Posterior cingulate gyrus (tissue), 11 donors: ENCODE measurements at regions not wholly inside any gene's neighbourhood (a gene's known extent, or its start where the extent isn't known, plus 50 kb on each side); places are given as distances from the start of the nearest gene placed in this dataset.
"Not testable (repeated sequence)": the region's sequence is repeated elsewhere in the genome, so short reads cannot be mapped to it uniquely, and the experiment has no call there.

ENCODE experiments used
- DNase-seq, 10 donors: peaks; one replicate each; pipeline versions ENCODE4 v3.0.0 to v3.0.0-alpha.2; 2020 to 2021; ENCODE audit warnings: mixed read lengths in 3 of 10
- intact Hi-C: fragments of 100-400 bp; cut with DNase I; formaldehyde crosslinking; loops from one replicate; pipeline ENCODE4 v1.15.1; 2023

DNA sequence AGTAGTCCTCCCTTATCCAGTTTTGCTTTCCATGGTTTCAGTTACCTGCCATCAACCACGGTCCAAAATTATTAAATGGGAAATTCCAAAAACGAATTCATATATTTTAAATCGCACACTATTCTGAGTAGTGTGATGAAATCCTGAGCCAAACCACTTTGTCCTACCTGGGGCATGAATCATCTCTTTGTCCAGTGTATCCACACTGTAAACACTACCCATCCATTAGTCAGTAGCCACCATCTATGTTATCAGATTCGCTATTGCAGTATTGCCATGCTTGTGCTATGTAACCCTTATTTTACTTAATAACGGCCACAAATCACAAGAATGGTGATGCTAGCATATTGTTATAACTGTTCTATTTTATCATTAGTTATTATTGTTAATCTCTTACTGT lies 704.6 kb downstream of the SMARCA1 start:
- intact Hi-C loops, result no loop called here
- DNase-seq, result no peak

DNA sequence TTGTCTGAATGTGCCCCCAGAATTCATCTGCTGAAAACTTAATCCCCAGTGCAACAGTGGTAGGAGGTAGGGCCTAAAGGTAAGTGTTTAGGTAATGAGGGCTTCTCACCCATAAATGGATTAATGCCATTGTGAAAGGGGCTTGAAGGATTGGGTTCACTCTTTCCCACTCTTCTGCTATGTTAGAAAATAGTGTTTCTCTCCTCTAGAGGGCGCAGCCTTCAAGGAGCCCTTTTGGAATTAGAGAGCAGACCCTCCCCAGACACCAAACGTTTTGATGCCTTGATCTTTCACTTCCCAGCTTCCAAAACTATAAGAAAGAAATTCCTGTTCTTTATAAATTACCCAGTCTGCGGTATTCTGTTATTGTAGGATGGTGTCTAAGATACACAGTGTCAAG lies 706.4 kb downstream of the SMARCA1 start:
- DNase-seq, result no peak
- intact Hi-C loops, result no loop called here

DNA sequence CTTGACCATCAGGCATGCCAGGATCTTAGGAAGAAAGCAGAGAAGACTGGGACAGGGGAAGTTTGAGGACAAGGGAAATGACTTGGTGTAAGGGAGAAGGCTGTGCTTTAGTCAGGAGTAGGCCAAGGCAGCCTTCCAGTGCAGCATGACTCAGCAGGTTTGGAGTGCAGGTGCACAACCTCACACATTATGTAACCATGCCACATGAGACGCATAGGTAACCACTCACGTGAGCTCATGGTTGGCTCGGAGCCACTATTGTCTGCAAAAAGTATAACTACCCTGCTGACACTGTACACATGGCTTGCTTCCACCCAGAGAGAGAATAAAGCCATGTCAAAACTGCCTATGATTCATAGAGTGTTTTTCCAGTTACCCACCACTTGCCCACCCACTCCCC lies 715.9 kb downstream of the SMARCA1 start:
- intact Hi-C loops, result no loop called here
- peak in 1 of 10 donors; percentile 20 for DNase-seq

DNA sequence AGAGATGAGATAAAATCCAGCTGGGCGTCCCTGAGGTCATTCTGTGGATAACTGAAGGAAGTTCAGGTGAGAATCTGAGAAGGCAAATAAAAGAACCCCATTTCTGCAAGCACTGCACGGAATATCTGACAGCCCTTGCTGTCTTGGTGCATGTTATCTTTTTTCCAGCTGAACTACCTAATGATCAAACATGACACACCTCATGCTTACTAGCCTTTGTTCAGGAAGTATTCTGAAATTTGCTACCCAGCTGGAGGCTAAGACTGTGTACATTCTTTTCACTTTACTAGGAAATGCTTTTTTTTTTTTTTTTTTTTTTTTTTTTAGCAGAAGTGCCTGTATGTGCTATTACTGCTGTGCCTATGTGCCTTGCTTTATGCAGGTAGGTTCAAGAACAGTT lies 718.1 kb downstream of the SMARCA1 start:
- intact Hi-C loops, result no loop called here
- no peak for DNase-seq

DNA sequence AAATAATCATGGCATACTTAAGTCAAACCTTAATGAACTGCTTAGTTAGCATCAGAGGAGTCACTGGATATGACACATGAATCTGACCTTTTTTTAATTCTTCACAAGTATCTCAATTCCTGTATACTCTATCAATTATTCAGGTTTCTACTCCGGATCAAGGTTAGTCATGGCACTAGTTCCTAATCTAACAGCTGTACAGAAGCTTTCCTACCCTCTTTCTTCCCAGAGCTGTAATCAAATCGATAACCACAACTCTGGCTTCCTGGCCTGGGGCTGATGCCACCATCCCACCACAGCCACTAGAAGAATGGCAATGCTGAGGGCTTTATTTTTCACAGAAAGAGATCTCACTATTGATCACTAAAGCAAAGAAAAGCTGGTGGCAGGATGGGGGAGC lies 718.5 kb downstream of the SMARCA1 start:
- intact Hi-C loops, result no loop called here
- DNase-seq, result no peak

DNA sequence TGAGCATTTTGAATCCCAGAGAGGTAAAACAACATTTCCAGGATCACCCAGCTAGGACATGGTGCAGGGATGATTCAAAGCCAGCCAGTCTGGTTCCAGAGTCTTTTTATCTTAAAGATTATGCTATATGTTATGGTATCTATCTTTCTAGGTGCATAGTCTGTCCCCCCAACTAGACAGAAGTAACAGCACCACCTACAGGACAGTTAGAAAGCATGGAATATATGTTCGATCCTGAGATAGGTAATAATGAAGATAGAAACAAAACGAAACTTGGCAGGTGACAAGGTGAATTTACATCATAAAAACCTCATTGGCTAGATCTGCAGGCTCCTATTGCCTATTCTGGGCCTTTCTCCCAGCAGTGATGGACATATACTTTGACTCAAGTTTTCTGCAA lies 723.2 kb downstream of the SMARCA1 start:
- intact Hi-C loops, result no loop called here
- DNase-seq, result no peak

DNA sequence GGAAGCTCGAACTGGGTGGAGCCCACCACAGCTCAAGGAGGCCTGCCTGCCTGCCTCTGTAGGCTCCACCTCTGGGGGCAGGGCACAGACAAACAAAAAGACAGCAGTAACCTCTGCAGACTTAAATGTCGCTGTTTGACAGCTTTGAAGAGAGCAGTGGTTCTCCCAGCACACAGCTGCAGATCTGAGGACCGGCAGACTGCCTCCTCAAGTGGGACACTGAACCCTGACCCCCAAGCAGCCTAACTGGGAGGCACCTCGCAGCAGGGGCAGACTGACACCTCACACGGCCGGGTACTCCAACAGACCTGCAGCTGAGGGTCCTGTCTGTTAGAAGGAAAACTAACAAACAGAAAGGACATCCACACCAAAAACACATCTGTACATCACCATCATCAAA lies 730.9 kb upstream of the ACTRT1 start:
- intact Hi-C loops, result not testable (repeated sequence)
- peak in 1 of 10 donors; percentile 75 for DNase-seq

DNA sequence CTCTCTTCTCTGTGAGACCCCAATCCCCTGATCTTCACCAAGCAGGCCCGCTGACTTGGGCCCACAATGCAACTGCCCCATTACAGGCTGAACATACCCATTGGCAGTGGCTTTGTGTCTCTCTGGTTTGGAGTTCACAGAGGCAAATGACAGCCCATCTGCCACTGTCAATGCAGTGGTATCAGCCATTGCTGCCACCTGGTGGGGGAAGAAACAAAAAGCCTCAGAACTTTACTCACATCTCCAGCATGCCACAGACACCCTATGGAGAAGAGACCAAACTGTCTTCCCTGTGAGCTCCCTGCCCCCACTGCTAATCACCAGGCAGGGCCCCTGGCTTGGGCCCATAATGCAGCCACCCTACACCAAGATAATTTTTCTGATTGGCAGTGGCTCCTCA lies 729.3 kb upstream of the ACTRT1 start:
- intact Hi-C loops, result no loop called here
- peak in 3 of 10 donors; percentile 16 to 66 (median 22) for DNase-seq

DNA sequence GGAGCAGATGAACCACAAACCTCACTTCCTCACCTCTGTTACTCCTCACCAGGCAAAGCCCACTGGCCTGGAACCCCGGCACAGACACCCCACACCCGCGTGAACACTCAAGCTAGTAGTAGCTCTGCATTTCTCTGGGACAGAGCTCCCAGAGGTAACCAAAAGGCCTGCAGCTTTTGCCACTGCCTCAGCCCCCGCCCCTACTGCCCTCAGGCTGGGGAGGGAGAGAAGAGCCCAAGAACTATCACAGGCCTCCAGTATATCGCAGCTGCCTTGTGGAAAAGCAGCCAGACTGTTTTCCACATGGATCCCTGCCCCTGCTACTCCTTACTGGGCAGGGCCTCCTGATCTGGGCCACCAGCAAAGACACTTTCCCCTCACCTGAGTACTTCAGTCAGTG lies 728.7 kb upstream of the ACTRT1 start:
- DNase-seq, result no peak

DNA sequence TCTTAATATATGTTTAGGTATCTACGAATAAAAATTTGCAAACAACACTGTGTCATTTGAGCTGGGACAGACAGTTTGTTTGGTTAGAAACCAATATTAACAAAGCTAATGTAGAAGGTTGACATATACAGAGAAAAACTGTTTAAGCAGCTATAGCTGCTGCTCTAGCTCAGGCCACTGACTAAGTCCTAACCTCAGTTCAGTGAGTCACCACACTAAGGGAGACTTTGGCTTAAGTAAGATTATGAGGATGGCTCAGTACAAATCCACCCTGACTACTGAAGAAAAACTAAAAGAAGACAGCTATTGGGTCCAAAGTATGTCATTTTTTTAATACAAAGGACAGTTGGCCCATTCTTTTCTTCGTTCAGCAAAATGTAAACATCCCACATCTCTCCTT lies 717.3 kb upstream of the ACTRT1 start:
- no peak for DNase-seq
- intact Hi-C loops, result no loop called here

More for the DNA sequence above, 728.7 kb upstream of the ACTRT1 start:
- intact Hi-C loops, result no loop called here

DNA sequence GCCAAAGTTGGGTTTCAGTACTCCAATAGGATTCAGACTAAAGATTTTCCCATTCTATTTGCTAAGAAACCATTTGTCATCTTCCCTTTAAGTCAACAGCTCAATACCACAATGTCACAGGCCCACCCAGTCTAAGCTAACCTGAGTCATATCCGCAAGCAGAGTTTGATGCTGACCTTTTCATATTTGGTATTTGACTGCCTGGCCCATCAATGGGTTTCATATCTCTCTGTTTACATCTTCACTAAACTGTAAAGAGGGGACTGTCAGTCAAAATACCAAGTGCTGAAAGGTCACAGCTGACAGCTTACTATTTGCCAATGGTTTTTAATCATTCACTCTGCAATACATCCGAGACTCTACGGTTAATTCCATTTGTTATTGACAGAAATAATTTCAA lies 707.5 kb upstream of the ACTRT1 start:
- DNase-seq, result no peak
- intact Hi-C loops, result no loop called here

DNA sequence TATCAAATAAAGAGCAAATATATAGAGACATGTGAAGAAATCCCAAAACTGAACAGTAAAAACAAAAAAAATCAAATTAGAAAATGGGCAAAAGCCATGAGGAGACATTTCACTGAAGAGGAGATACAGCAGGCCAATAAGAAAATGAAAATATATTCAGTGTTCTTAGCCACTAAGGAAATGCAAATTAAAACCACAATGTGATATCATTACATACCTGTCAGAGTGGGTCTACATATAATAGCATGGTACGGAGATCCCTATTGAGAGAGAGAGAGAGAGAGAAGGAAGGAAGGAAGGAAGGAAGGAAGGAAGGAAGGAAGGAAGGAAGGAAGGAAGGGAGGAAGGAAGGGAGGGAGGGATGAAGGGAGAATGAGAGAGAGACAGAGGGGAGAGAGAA lies 707.0 kb upstream of the ACTRT1 start:
- intact Hi-C loops, result no loop called here
- DNase-seq, result no peak

DNA sequence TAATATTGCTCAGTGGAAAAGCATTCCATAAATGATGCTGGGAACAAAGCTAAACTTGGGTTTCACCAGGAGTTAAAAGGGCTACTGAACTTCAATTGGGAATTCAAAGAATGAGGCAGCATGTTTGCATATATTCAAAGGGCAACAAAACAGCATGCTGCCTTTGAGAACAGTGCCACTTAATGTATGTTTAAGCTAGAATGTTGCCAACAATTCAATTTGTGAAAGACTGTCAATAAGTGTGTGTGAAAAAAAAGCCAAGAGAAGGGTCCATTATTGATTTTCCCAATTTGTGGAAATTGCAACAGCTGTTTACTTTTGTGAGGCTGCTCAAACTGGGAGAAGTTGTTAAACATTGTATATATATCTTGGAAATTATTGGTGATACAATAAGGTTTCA lies 701.9 kb upstream of the ACTRT1 start:
- intact Hi-C loops, result no loop called here
- no peak for DNase-seq

DNA sequence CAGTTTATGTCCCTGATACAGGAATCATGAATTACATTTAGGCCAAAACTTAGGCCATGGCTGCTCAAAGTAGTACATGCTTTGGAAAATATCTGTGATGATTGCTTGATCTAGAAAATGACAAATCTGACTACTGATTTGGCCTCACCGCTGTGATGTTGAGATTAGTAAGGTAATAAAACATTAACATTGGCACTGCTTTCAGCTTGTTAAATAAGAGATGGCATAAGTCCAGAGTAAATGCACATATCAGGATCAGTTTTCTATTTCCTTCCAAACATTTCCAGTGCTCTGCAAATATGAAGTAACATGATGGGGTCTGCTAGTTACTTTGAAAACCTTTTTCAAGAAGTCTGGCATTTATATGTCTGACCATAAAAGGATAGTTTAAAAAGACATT lies 687.3 kb upstream of the ACTRT1 start:
- intact Hi-C loops, result no loop called here
- no peak for DNase-seq

DNA sequence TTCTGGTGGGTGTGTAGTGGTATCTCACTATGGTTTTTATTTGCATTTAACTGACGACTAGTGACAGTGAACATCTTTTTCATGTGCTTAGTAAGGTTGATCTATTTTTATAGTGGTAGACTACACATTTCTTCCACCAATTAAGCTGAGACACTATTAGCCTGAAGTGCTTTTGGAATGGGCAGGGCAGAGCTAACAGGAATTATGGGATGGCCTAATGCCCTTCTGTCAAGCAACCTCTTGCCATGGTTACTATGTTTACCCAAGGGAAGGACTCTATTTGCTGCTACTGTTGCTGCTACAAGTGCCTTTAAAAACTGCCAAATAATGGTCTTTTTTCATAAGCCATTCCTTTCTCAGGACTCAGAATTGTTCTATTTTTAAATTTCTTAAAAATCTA lies 676.7 kb upstream of the ACTRT1 start:
- no peak for DNase-seq
- intact Hi-C loops, result no loop called here

DNA sequence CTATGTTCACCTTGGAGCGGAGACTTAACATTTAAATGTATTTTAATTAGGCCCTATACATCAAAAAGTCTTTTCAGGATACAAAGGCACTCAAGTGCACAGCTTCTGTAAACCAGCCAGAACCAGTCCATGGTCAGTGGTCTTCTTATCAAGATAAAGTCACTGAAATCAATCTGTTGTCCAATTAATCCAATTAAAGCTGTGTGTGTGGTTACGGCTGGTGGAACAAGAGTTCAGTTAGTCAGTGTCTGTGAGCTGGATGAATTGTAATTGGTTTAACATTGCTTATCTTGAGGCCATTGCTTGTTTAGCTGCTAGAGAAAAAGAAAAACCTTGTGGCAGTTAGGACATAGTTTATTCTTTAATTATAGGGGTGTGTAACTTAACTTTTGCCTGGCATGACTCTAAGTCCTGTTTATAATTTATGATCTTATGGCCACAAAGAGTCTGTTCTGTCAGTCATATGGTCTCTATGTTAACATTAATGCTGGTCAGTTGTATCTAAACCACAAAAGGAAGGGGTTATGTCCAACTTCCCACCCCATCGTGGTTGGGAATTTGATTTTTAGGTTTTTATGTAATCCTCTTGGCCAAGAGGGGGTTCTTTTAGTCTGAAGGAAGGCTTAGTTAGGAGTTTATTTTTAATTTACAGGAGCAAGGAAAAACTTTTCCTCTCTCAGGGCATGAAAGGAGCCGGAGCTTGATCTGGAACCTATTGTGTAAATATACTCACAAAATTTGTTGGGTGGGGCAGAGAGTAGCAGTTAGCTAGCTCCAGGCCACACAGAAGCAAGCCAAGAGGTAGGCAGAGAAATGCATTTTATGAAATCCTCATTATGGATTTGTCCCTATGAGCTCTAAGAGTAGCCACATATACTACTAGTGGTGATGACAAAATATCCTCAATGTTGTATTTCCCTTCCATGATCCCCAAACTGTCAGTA lies 665.7 kb upstream of the ACTRT1 start:
- intact Hi-C loops, result no loop called here

DNA sequence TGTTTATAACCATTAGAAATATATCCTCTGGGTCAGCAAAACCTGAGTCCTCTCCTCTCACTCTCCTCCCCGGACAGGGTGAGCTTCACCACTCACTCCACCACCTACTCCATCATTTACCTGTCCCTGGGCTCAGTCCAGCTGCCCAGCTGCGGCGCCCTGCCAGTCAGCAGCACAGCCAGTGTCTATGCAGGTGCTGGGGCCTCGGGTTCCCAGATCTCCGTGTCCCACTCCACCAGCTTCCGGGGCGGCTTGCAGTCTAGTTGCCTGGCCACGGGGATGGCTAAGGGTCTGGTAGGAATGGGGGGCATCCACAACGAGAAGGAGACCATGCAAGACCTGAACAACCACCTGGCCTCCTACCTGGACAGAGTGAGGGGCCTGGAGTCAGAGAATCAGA lies 662.2 kb upstream of the ACTRT1 start:
- intact Hi-C loops, result no loop called here
- DNase-seq, result peak in 2 of 10 donors; percentile 30 to 68

More for the DNA sequence above, 665.7 kb upstream of the ACTRT1 start:
- DNase-seq, result no peak

DNA sequence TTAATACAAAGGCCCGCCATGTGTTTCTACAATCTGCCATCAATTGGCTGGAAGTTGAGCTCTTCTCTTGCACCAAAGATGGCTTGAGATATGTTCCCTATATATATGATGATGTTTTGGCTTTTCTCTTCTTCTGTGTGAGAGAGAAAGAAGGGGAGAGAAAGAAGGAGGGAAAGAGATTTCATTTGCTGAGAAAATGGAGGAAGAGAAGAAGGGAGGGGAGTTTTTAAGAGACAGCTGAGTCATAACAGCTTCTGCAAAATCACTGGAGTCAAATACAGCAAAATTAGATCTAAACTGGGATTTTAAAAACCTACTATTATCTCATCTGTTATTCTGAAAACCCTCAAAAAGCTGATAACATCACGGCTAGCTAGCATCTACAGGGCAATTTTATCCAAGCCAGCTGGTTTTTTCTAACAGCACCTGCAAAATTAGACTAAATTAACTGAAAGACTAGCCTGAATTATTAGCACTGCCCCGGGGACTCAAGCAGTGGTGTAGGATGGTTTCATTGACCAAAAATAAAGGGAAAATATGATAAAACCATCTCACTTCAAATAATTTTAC lies 647.6 kb upstream of the ACTRT1 start:
- no peak for DNase-seq
- intact Hi-C loops, result no loop called here

DNA sequence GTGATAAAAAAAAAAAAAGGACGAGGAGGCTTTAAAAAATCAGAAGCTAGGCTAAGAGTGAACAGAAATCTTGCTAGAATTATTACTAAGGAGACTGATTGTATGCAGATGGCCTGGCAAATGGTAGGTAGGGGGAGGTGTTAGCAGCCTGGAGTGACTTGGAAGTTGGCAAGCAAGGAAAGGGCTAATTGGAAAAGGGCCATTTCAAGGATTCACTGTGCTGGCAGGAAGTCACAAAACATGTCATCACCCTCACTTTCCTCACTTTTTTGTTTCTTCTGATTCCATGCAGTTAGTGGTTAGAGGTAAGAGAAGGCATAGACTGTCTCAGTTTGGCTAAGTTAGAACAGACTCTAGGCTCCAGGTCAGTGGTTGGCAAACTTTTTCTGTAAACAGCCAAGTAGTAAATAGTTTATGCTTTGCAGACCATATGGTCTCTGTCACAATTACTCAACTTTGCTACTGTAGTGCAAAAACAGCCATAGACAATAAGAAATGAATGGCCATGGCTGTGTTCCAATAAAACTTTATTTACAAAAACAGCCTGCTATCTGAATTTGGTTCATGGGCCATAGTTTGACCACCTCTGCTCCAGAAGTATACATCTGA lies 646.5 kb upstream of the ACTRT1 start:
- intact Hi-C loops, result no loop called here
- DNase-seq, result no peak

DNA sequence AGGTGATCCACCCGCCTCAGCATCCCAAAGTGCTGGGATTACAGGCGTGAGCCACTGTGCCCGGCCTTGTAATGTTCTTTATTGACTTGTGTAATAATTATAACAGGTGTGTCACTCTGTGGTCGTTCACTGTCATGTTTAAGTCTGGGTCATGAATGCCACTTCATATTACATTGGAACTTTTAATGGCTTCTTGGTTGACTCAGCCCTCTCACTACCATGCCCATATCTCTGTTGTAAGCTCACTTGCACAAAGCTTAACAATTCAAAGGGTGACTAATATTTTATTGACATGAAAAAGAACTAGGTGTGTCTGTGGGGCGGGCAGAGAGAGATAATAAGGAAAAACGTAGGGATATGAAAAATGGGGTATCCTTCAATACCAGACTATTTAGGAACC lies 639.7 kb upstream of the ACTRT1 start:
- intact Hi-C loops, result no loop called here
- no peak for DNase-seq

DNA sequence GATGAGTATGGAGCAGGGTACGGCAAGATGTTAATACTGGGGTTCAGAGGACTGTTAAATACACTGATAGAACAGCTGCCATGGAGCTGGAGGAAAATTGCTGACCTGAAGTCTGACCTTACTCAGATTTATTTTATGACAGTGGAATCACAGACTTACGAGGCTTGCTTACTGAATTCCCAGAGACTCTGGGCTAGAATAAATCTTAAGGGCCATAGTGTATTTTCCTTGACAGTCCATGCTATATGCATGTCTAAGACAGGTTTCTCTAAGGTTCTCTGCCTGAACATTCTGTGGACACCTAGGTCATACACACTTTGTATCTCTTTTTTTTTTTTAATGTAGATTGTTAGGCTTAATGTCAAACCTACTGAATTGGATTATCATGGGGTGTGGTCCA lies 633.2 kb upstream of the ACTRT1 start:
- DNase-seq, result no peak
- intact Hi-C loops, result no loop called here

DNA sequence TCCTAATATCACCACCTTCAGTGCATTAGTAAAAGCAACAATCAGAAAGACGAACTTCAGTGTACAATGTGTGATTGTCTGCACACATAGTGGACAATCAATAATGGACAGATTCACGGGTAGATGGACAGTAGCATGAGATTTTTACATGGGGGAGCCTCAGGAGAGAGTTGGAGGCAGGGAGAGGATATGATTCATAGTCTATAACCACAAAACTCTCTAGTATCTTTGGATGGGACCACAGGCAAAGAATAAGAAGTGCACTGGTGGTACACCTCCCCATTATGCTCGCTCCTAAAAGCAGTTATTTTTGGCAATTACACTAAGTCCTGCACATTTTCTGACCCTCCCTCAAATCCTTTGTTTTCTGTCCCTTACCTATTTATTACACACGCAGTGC lies 624.4 kb upstream of the ACTRT1 start:
- intact Hi-C loops, result no loop called here
- DNase-seq, result no peak
